ENCODE measurements at regions not wholly inside any gene's neighbourhood (a gene's known extent, or its start where the extent isn't known, plus 50 kb on each side); places are given as distances from the start of the nearest gene placed in this dataset.

- Mint-ChIP-seq H3K27me3 (ENCODE audit: insufficient read depth, unreplicated experiment) (peaks cover 2% of the 10 kb centered on the region), H3K4me1 (ENCODE audit: low read depth, unreplicated experiment) (no peaks in the 10 kb centered on the region), H3K9me3 (ENCODE audit: unreplicated experiment) (peaks cover 8% of the 10 kb centered on the region), H3K27ac (ENCODE audit: unreplicated experiment) (no peak overlapping the region), H3K36me3 (ENCODE audit: insufficient read depth, unreplicated experiment) (no peaks in the 10 kb centered on the region), H3K4me3 (ENCODE audit: unreplicated experiment) (no peak overlapping the region)
- DNase-seq: no peak
- intact Hi-C loops (cut with micrococcal nuclease; ENCODE audit: unreplicated experiment): no loop called here
- TF ChIP-seq CTCF (IDR thresholded peaks at IDR 0.05; ENCODE audit: insufficient read depth in 1 of 2, low read depth in 1 of 2, low read length in 1 of 2, severe bottlenecking in 1 of 2, unreplicated experiment in 1 of 2): no peak
- no TSS peak for BruUV-seq (replicated peaks)
- POLR2A ChIA-PET: no interaction called here
- CTCF ChIA-PET: no interaction called here
- Histone ChIP-seq H3K4me3 (ENCODE audit: low read depth, low read length) (no peak overlapping the region), H3K9me3 (no peaks in the 10 kb centered on the region), H3K36me3 (ENCODE audit: control insufficient read depth, insufficient read depth, low read length) (no peaks in the 10 kb centered on the region), H3K27me3 (replicated peaks; ENCODE audit: control insufficient read depth, insufficient read depth, low read length) (no peaks in the 10 kb centered on the region), H3K4me1 (no peaks in the 10 kb centered on the region)
These were observed 126.5 kb upstream of the WDFY3 start for GRCh38 chr4:85092943-85093342.

GRCh38 chr4:85094735-85095134 is 128.2 kb upstream of the WDFY3 start:
- CTCF ChIA-PET: no interaction called here
- no peaks in the 10 kb centered on the region for H3K36me3 Mint-ChIP-seq (ENCODE audit: insufficient read depth, unreplicated experiment)
- Histone ChIP-seq H3K27me3 (replicated peaks; ENCODE audit: control insufficient read depth, insufficient read depth, low read length) (no peaks in the 10 kb centered on the region), H3K4me1 (no peaks in the 10 kb centered on the region), H3K4me3 (ENCODE audit: low read depth, low read length) (no peak overlapping the region), H3K9me3 (no peaks in the 10 kb centered on the region), H3K36me3 (ENCODE audit: control insufficient read depth, insufficient read depth, low read length) (no peaks in the 10 kb centered on the region)
- POLR2A ChIA-PET: no interaction called here
- H3K4me1 Mint-ChIP-seq (ENCODE audit: low read depth, unreplicated experiment): no peaks in the 10 kb centered on the region
- H3K27ac Mint-ChIP-seq (ENCODE audit: unreplicated experiment): no peak overlapping the region
- no peaks in the 10 kb centered on the region for H3K9me3 Mint-ChIP-seq (ENCODE audit: unreplicated experiment)
- H3K4me3 Mint-ChIP-seq (ENCODE audit: unreplicated experiment): no peak overlapping the region
- BruUV-seq (replicated peaks): no TSS peak
- intact Hi-C loops (cut with micrococcal nuclease; ENCODE audit: unreplicated experiment): no loop called here
- DNase-seq: no peak
- TF ChIP-seq CTCF (IDR thresholded peaks at IDR 0.05; ENCODE audit: insufficient read depth in 1 of 2, low read depth in 1 of 2, low read length in 1 of 2, severe bottlenecking in 1 of 2, unreplicated experiment in 1 of 2): no peak
- peaks cover 2% of the 10 kb centered on the region for H3K27me3 Mint-ChIP-seq (ENCODE audit: insufficient read depth, unreplicated experiment)

- intact Hi-C loops (cut with micrococcal nuclease; ENCODE audit: unreplicated experiment): no loop called here
- Mint-ChIP-seq H3K4me1 (ENCODE audit: low read depth, unreplicated experiment) (no peaks in the 10 kb centered on the region), H3K9me3 (ENCODE audit: unreplicated experiment) (no peaks in the 10 kb centered on the region), H3K27ac (ENCODE audit: unreplicated experiment) (no peak overlapping the region), H3K27me3 (ENCODE audit: insufficient read depth, unreplicated experiment) (no peaks in the 10 kb centered on the region), H3K4me3 (ENCODE audit: unreplicated experiment) (no peak overlapping the region), H3K36me3 (ENCODE audit: insufficient read depth, unreplicated experiment) (no peaks in the 10 kb centered on the region)
- no peaks in the 10 kb centered on the region for H3K36me3 ChIP-seq (ENCODE audit: control insufficient read depth, insufficient read depth, low read length)
- H3K9me3 ChIP-seq: no peaks in the 10 kb centered on the region
- no peak overlapping the region for H3K4me3 ChIP-seq (ENCODE audit: low read depth, low read length)
- no peak for DNase-seq
- ChIA-PET CTCF (no interaction called here), POLR2A (no interaction called here)
- BruUV-seq (replicated peaks): no TSS peak
- TF ChIP-seq CTCF (IDR thresholded peaks at IDR 0.05; ENCODE audit: insufficient read depth in 1 of 2, low read depth in 1 of 2, low read length in 1 of 2, severe bottlenecking in 1 of 2, unreplicated experiment in 1 of 2): no peak
- H3K27me3 ChIP-seq (replicated peaks; ENCODE audit: control insufficient read depth, insufficient read depth, low read length): no peaks in the 10 kb centered on the region
- no peaks in the 10 kb centered on the region for H3K4me1 ChIP-seq
These were observed 136.1 kb upstream of the WDFY3 start for GRCh38 chr4:85102606-85103005.

Data from Caco-2 (cell line).